ENCODE measurements at regions not wholly inside any gene's neighbourhood (a gene's known extent, or its start where the extent isn't known, plus 50 kb on each side); places are given as distances from the start of the nearest gene placed in this dataset.
"Not testable (repeated sequence)": the region's sequence is repeated elsewhere in the genome, so short reads cannot be mapped to it uniquely, and the experiment has no call there.

GRCh38 chr6:82525775-82526495, 162.3 kb downstream of the TPBG start:
- peaks cover 11% of the 10 kb centered on the region for H3K27me3 Mint-ChIP-seq (ENCODE audit: unreplicated experiment)
- no peaks in the 10 kb centered on the region for H3K9me3 Mint-ChIP-seq (ENCODE audit: unreplicated experiment)
- peaks cover 2% of the 10 kb centered on the region for H3K4me1 Mint-ChIP-seq (ENCODE audit: unreplicated experiment)
- no peak for DNase-seq (ENCODE audit: extremely low spot score, unreplicated experiment)
- H3K4me3 Mint-ChIP-seq (ENCODE audit: unreplicated experiment) = no peak overlapping the region
- TF ChIP-seq, protein P1, sequence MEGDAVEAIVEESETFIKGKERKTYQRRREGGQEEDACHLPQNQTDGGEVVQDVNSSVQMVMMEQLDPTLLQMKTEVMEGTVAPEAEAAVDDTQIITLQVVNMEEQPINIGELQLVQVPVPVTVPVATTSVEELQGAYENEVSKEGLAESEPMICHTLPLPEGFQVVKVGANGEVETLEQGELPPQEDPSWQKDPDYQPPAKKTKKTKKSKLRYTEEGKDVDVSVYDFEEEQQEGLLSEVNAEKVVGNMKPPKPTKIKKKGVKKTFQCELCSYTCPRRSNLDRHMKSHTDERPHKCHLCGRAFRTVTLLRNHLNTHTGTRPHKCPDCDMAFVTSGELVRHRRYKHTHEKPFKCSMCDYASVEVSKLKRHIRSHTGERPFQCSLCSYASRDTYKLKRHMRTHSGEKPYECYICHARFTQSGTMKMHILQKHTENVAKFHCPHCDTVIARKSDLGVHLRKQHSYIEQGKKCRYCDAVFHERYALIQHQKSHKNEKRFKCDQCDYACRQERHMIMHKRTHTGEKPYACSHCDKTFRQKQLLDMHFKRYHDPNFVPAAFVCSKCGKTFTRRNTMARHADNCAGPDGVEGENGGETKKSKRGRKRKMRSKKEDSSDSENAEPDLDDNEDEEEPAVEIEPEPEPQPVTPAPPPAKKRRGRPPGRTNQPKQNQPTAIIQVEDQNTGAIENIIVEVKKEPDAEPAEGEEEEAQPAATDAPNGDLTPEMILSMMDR (IDR thresholded peaks at IDR 0.05) = no peak
- no peak overlapping the region for H3K27ac Mint-ChIP-seq (ENCODE audit: unreplicated experiment)
- no peaks in the 10 kb centered on the region for H3K36me3 Mint-ChIP-seq (ENCODE audit: unreplicated experiment)

DNA sequence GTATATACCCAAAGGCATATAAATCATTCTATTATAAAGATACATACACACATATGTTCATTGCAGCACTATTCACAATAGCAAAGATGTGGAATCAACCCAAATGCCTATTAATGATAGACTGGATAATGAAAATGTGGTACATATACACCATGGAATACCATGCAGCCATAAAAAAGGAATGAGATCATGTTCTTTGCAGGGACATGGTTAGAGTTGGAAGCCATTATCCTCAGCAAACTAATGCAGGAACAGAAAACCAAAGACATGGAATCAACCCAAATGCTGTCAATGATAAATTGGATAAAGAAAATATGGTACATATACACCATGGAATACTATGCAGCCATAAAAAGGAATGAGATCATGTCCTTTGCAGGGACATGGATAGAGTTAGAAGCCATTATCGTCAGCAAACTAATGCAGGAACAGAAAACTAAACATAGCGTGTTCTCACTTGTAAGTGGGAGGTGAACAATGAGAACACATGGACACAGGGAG, 166.4 kb downstream of the TPBG start:
- H3K4me1 Mint-ChIP-seq (ENCODE audit: unreplicated experiment); H3K4me3 Mint-ChIP-seq (ENCODE audit: unreplicated experiment); H3K9me3 Mint-ChIP-seq (ENCODE audit: unreplicated experiment); H3K27ac Mint-ChIP-seq (ENCODE audit: unreplicated experiment); DNase-seq (ENCODE audit: extremely low spot score, unreplicated experiment); H3K36me3 Mint-ChIP-seq (ENCODE audit: unreplicated experiment): not testable (repeated sequence)
- H3K27me3 Mint-ChIP-seq (ENCODE audit: unreplicated experiment) = peaks cover 26% of the 10 kb centered on the region

GRCh38 chr6:82534876-82535275, 171.3 kb downstream of the TPBG start:
- TF ChIP-seq, protein P1 (IDR thresholded peaks at IDR 0.05) = no peak
- Mint-ChIP-seq H3K4me1 (ENCODE audit: unreplicated experiment) (no peaks in the 10 kb centered on the region), H3K9me3 (ENCODE audit: unreplicated experiment) (no peaks in the 10 kb centered on the region), H3K36me3 (ENCODE audit: unreplicated experiment) (no peaks in the 10 kb centered on the region), H3K27ac (ENCODE audit: unreplicated experiment) (no peak overlapping the region), H3K27me3 (ENCODE audit: unreplicated experiment) (peaks cover 60% of the 10 kb centered on the region), H3K4me3 (ENCODE audit: unreplicated experiment) (no peak overlapping the region)
- no peak for DNase-seq (ENCODE audit: extremely low spot score, unreplicated experiment)

- not testable (repeated sequence) for DNase-seq (ENCODE audit: extremely low spot score, unreplicated experiment); H3K4me1 Mint-ChIP-seq (ENCODE audit: unreplicated experiment); H3K36me3 Mint-ChIP-seq (ENCODE audit: unreplicated experiment); H3K9me3 Mint-ChIP-seq (ENCODE audit: unreplicated experiment); H3K4me3 Mint-ChIP-seq (ENCODE audit: unreplicated experiment); H3K27ac Mint-ChIP-seq (ENCODE audit: unreplicated experiment)
- H3K27me3 Mint-ChIP-seq (ENCODE audit: unreplicated experiment) = peaks cover 16% of the 10 kb centered on the region
Measured at GRCh38 chr6:82549480-82549879, 185.9 kb downstream of the TPBG start.

GRCh38 chr6:82551311-82551710, 187.7 kb downstream of the TPBG start:
- not testable (repeated sequence) for H3K4me3 Mint-ChIP-seq (ENCODE audit: unreplicated experiment); H3K4me1 Mint-ChIP-seq (ENCODE audit: unreplicated experiment); H3K27ac Mint-ChIP-seq (ENCODE audit: unreplicated experiment); DNase-seq (ENCODE audit: extremely low spot score, unreplicated experiment); H3K9me3 Mint-ChIP-seq (ENCODE audit: unreplicated experiment); H3K36me3 Mint-ChIP-seq (ENCODE audit: unreplicated experiment)
- H3K27me3 Mint-ChIP-seq (ENCODE audit: unreplicated experiment) = peaks cover 13% of the 10 kb centered on the region

DNA sequence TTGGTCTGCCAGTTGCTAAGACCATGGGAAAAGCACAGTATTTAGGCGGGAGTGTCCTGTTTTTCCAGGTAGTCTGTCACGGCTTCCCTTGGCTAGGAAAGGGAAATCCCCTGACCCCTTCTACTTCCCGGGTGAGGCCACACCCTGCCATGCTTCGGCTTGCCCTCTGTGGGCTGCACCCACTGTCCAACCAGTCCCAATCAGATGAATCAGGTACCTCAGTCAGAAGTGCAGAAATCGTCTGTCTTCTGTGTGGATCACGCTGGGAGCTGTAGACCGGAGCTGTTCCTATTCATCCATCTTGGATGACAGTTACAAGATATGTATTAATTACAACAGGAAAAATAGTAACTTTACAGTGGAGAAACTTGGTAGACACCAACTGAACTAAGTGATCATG, 188.2 kb downstream of the TPBG start:
- Mint-ChIP-seq H3K27me3 (ENCODE audit: unreplicated experiment) (peaks cover 15% of the 10 kb centered on the region), H3K27ac (ENCODE audit: unreplicated experiment) (no peak overlapping the region), H3K4me1 (ENCODE audit: unreplicated experiment) (peaks cover 8% of the 10 kb centered on the region), H3K36me3 (ENCODE audit: unreplicated experiment) (no peaks in the 10 kb centered on the region), H3K4me3 (ENCODE audit: unreplicated experiment) (no peak overlapping the region), H3K9me3 (ENCODE audit: unreplicated experiment) (no peaks in the 10 kb centered on the region)
- no peak for DNase-seq (ENCODE audit: extremely low spot score, unreplicated experiment)
- TF ChIP-seq, protein P1 (IDR thresholded peaks at IDR 0.05) = no peak
